Astrocyte (in vitro differentiated cells and primary cell): ENCODE measurements at regions not wholly inside any gene's neighbourhood (a gene's known extent, or its start where the extent isn't known, plus 50 kb on each side); places are given as distances from the start of the nearest gene placed in this dataset.

Source experiments
- EZH2 ChIP-seq: IDR thresholded peaks from 2 replicates; pipeline ENCODE4 v1.6.1; 2012; ENCODE audit warnings: mild to moderate bottlenecking, low read length, inconsistent platforms; ENCODE audit not compliant: insufficient read depth
- TF ChIP-seq, protein P1 (sequence below): IDR thresholded peaks from 2 replicates; pipeline ENCODE4 v1.5.1; 2011; ENCODE audit warnings: low read depth, mild to moderate bottlenecking, inconsistent platforms, low read length, moderate library complexity; ENCODE audit not compliant: insufficient read depth

DNA sequence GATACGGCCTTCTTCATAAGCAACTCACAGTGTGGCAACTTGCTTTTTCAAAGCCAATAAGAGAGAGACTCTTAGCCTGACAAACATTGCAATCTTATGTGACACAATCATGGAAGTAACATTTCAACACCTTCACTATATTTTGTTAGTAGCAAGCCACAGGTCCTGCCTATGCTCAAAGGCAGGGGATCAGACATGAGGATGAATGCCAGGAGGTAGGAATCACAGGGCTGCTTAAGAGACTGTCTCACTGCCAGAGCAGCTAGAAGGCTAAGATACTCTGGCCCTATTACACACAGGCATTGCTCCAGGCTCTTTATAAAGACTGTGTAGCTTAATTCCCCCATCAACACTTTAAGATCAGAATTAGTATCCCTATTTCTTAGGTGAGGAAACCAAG, 236.2 kb upstream of the KAZN start:
- no peak for TF ChIP-seq EZH2
- TF ChIP-seq, protein P1, sequence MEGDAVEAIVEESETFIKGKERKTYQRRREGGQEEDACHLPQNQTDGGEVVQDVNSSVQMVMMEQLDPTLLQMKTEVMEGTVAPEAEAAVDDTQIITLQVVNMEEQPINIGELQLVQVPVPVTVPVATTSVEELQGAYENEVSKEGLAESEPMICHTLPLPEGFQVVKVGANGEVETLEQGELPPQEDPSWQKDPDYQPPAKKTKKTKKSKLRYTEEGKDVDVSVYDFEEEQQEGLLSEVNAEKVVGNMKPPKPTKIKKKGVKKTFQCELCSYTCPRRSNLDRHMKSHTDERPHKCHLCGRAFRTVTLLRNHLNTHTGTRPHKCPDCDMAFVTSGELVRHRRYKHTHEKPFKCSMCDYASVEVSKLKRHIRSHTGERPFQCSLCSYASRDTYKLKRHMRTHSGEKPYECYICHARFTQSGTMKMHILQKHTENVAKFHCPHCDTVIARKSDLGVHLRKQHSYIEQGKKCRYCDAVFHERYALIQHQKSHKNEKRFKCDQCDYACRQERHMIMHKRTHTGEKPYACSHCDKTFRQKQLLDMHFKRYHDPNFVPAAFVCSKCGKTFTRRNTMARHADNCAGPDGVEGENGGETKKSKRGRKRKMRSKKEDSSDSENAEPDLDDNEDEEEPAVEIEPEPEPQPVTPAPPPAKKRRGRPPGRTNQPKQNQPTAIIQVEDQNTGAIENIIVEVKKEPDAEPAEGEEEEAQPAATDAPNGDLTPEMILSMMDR = no peak
